Stimulated activated CD4-positive, alpha-beta T cell treated with anti-CD3 and anti-CD28 coated beads, Interleukin-2, amount 100 ng/mL, for 48 hours (primary cell): ENCODE measurements at regions not wholly inside any gene's neighbourhood (a gene's known extent, or its start where the extent isn't known, plus 50 kb on each side); places are given as distances from the start of the nearest gene placed in this dataset.

Experiments used
- DNase-seq, 2 donors: peaks; one replicate each; pipeline ENCODE4 v3.0.0-alpha.2; 2020

GRCh38 chr12:75581515-75581914 is 70.1 kb upstream of the KRR1 start:
- no peak for DNase-seq

- DNase-seq: no peak
Observed at GRCh38 chr12:75579552-75579951, 68.1 kb upstream of the KRR1 start.

DNA sequence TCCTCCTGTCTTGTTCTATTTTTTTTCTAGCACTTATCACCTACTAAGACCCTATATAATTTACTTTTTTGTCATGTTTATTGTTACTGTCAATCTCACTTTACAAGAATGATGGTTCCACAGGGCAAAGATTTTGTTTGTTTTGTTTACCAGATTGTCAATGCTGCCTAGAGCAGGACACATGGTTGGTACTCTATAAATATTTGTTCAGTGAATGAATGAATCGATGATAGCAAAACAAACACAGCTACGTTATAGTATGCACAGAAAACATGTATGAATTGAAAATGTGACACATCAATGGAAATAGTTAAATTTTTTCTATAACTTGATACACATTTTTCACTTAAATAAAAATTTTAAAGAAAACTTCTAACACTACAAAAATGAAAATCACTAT is 67.1 kb upstream of the KRR1 start:
- DNase-seq: no peak

DNA sequence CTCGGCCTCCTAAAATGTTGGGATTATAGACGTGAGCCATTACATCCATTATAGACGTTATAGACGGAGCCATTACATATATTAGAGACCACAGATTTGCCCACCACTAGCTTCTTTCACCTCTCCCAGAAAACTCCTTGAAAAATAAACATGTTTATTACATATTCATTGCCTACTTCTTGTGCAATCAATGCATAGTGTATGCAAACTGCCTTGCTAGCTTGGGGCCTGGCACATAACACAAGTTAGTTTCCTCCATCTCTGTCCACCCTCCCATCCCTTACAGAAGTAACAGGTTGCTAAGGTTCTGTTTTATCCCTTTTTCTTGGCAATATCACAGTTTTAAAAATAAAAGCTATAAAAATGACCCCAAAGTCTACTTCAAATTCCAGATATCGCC is 66.4 kb upstream of the KRR1 start:
- DNase-seq: no peak

DNA sequence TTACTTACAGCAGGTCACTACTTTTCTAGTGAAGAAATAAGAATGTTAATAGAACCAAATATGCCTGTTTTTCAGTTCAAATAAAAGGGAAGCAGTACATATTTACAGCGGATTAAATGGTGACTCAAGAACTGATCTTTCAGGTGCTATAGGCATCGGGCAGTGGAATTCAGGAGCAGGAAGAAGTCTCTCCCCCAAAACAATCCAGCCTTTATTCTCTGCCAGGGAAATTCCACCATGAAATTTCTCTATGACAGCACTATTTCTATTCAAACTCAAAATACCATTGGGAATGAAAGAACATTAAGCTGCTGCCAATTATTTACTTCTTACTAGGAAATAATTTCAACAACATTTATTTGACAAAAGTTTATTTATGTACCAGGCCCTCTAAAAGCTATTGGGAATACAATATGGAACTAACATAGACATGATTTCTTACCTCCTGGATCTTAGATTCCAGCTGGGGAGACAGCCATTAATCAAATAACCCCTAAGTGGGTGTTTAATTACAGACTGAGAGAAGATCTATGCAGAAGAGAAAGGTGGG is 60.3 kb upstream of the KRR1 start:
- DNase-seq: no peak

DNA sequence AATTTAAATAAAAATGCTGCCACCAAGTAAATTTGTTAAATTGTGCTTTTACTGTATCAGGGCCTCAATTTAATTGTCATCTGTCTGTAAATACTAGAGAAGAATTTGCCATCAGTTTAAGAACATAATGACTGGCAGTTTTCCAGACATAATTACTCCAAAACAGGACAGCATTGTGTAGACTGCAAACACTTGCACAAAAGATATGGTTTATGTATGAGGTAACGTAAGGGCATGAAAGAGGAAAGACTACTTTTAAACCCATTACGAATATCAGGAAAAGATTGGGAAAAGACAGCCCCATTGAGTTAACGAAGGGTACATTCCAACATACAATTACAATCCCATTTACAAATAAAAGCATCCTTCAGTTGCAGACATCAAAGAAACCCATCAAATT is 59.8 kb upstream of the KRR1 start:
- no peak for DNase-seq

DNA sequence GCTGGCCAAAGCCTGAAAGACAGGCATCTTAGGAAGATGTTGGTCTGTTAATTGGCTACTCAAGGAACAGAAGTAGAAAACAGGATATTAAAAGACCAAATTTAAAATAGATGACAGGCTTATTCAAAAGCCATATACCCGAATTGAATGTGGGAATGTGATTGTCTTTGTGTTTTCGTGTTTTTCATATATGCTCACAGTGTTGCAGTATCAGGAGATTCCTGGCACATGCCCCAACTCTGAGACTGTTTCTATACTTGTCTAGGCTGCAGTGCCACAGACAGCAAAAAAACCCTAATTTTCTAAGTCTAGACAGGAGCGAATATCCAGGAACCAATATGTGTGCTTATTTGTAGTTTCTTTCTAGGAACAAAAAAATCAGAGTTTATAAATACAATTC is 57.4 kb upstream of the KRR1 start:
- no peak for DNase-seq

- no peak for DNase-seq
Observed at GRCh38 chr12:75568393-75568792, 57.0 kb upstream of the KRR1 start.

GRCh38 chr12:75565795-75566194 is 54.4 kb upstream of the KRR1 start:
- DNase-seq: no peak

DNA sequence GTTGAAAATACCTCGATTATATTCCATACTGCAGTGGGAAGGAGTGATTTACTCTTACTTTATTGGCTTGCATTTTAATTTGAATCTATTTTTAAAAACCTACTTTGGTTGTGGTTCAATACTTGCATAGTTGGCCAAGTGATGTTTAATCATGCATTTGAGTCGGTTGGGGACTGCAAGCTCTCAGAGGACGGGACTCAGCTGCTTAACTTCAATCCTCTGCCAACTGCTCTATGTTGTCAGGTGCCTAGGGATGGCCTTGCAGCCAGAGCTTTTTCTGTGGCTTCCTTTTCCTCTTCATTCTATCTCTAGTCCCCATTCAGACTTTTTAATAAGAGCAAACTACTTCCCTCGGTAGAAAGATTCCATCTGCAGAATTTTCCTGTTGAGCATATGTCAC is 53.4 kb upstream of the KRR1 start:
- no peak for DNase-seq

- DNase-seq: no peak
Observed at GRCh38 chr12:75564398-75564797, 53.0 kb upstream of the KRR1 start.

- DNase-seq: no peak
Observed at GRCh38 chr12:75563351-75563750, 51.9 kb upstream of the KRR1 start.

GRCh38 chr12:75561921-75562320 is 50.5 kb upstream of the KRR1 start:
- no peak for DNase-seq
